ENCODE measurements at regions not wholly inside any gene's neighbourhood (a gene's known extent, or its start where the extent isn't known, plus 50 kb on each side); places are given as distances from the start of the nearest gene placed in this dataset.

- DNase-seq (ENCODE audit: low read depth in 2 of 2) = peak; percentile 3 to 64
- Histone ChIP-seq H3K27ac (ENCODE audit: insufficient read depth, low read length) (no peak overlapping the region), H3K27me3 (ENCODE audit: control insufficient read depth, insufficient read depth, low read length) (no peaks in the 10 kb centered on the region), H2AFZ (ENCODE audit: low read length) (no peak overlapping the region), H3K4me3 (replicated peaks in 1 of 4; ENCODE audit: control extremely low read depth in 1 of 4, insufficient read depth in 1 of 4, low read depth in 3 of 4, low read length in 4 of 4) (no peak overlapping the region), H3K9ac (ENCODE audit: insufficient read depth, low read length) (no peak overlapping the region), H3K4me2 (ENCODE audit: extremely low read depth, insufficient read depth, low read length) (no peak overlapping the region), H3K79me2 (ENCODE audit: control insufficient read depth, insufficient read depth, low read length) (no peaks in the 10 kb centered on the region), H3K4me1 (ENCODE audit: control insufficient read depth, extremely low read depth, insufficient read depth, low read length) (no peaks in the 10 kb centered on the region), H3K36me3 (ENCODE audit: control insufficient read depth, insufficient read depth, low read length) (no peaks in the 10 kb centered on the region), H3K9me3 (ENCODE audit: control insufficient read depth, insufficient read depth, low read depth, low read length) (no peaks in the 10 kb centered on the region), H4K20me1 (ENCODE audit: control insufficient read depth, extremely low read depth, insufficient read depth, low read length) (no peaks in the 10 kb centered on the region)
- no peak for TF ChIP-seq CTCF (conservative IDR thresholded peaks at IDR 0.05 in 1 of 2, IDR thresholded peaks at IDR 0.05 in 1 of 2; ENCODE audit: low read depth in 1 of 2, low read length in 2 of 2)
- no peak for TF ChIP-seq EZH2 (IDR thresholded peaks at IDR 0.05; ENCODE audit: low read length, missing control alignments)
Observed at GRCh38 chr2:18077231-18077630, 198.8 kb downstream of the KCNS3 start.

- Histone ChIP-seq H3K27ac (ENCODE audit: insufficient read depth, low read length) (no peak overlapping the region), H2AFZ (ENCODE audit: low read length) (no peak overlapping the region), H3K4me3 (replicated peaks in 1 of 4; ENCODE audit: control extremely low read depth in 1 of 4, insufficient read depth in 1 of 4, low read depth in 3 of 4, low read length in 4 of 4) (no peak overlapping the region), H3K9ac (ENCODE audit: insufficient read depth, low read length) (no peak overlapping the region), H3K79me2 (ENCODE audit: control insufficient read depth, insufficient read depth, low read length) (no peaks in the 10 kb centered on the region), H3K27me3 (ENCODE audit: control insufficient read depth, insufficient read depth, low read length) (no peaks in the 10 kb centered on the region), H4K20me1 (ENCODE audit: control insufficient read depth, extremely low read depth, insufficient read depth, low read length) (no peaks in the 10 kb centered on the region), H3K36me3 (ENCODE audit: control insufficient read depth, insufficient read depth, low read length) (no peaks in the 10 kb centered on the region), H3K4me1 (ENCODE audit: control insufficient read depth, extremely low read depth, insufficient read depth, low read length) (no peaks in the 10 kb centered on the region), H3K9me3 (ENCODE audit: control insufficient read depth, insufficient read depth, low read depth, low read length) (no peaks in the 10 kb centered on the region), H3K4me2 (ENCODE audit: extremely low read depth, insufficient read depth, low read length) (no peak overlapping the region)
- TF ChIP-seq EZH2 (IDR thresholded peaks at IDR 0.05; ENCODE audit: low read length, missing control alignments) (no peak), CTCF (conservative IDR thresholded peaks at IDR 0.05 in 1 of 2, IDR thresholded peaks at IDR 0.05 in 1 of 2; ENCODE audit: low read depth in 1 of 2, low read length in 2 of 2) (no peak)
- peak in 1 of 2 donors; percentile 33 for DNase-seq (ENCODE audit: low read depth in 2 of 2)
Observed at GRCh38 chr2:18074476-18074875, 196.0 kb downstream of the KCNS3 start.

- no peak for TF ChIP-seq EZH2 (IDR thresholded peaks at IDR 0.05; ENCODE audit: low read length, missing control alignments)
- TF ChIP-seq CTCF (conservative IDR thresholded peaks at IDR 0.05 in 1 of 2, IDR thresholded peaks at IDR 0.05 in 1 of 2; ENCODE audit: low read depth in 1 of 2, low read length in 2 of 2) = no peak
- H3K27me3 ChIP-seq (ENCODE audit: control insufficient read depth, insufficient read depth, low read length) = no peaks in the 10 kb centered on the region
- no peaks in the 10 kb centered on the region for H3K4me1 ChIP-seq (ENCODE audit: control insufficient read depth, extremely low read depth, insufficient read depth, low read length)
- H3K4me3 ChIP-seq (replicated peaks in 1 of 4; ENCODE audit: control extremely low read depth in 1 of 4, insufficient read depth in 1 of 4, low read depth in 3 of 4, low read length in 4 of 4) = no peak overlapping the region
- H3K9ac ChIP-seq (ENCODE audit: insufficient read depth, low read length) = no peak overlapping the region
- H4K20me1 ChIP-seq (ENCODE audit: control insufficient read depth, extremely low read depth, insufficient read depth, low read length) = no peaks in the 10 kb centered on the region
- no peaks in the 10 kb centered on the region for H3K36me3 ChIP-seq (ENCODE audit: control insufficient read depth, insufficient read depth, low read length)
- DNase-seq (ENCODE audit: low read depth in 2 of 2) = no peak
- H2AFZ ChIP-seq (ENCODE audit: low read length) = no peak overlapping the region
- H3K79me2 ChIP-seq (ENCODE audit: control insufficient read depth, insufficient read depth, low read length) = no peaks in the 10 kb centered on the region
- H3K4me2 ChIP-seq (ENCODE audit: extremely low read depth, insufficient read depth, low read length) = no peak overlapping the region
- no peaks in the 10 kb centered on the region for H3K9me3 ChIP-seq (ENCODE audit: control insufficient read depth, insufficient read depth, low read depth, low read length)
- no peak overlapping the region for H3K27ac ChIP-seq (ENCODE audit: insufficient read depth, low read length)
Observed at GRCh38 chr2:18073601-18074000, 195.1 kb downstream of the KCNS3 start.

Data from fibroblast of lung (primary cell).